DND-41 (cell line): ENCODE measurements at regions not wholly inside any gene's neighbourhood (a gene's known extent, or its start where the extent isn't known, plus 50 kb on each side); places are given as distances from the start of the nearest gene placed in this dataset.

Source experiments
- EZH2 ChIP-seq: IDR thresholded peaks from 3 replicates; pipeline ENCODE4 v1.6.1; 2012; ENCODE audit warnings: borderline replicate concordance, low read depth, mild to moderate bottlenecking, moderate library complexity, low read length, inconsistent platforms; ENCODE audit not compliant: severe bottlenecking
- TF ChIP-seq, protein P1 (sequence below): IDR thresholded peaks from 2 replicates; pipeline ENCODE4 v1.5.1; 2012; ENCODE audit warnings: borderline replicate concordance, low read length, moderate library complexity, mild to moderate bottlenecking; ENCODE audit not compliant: poor library complexity, severe bottlenecking; ENCODE audit errors: extremely low read depth

DNA sequence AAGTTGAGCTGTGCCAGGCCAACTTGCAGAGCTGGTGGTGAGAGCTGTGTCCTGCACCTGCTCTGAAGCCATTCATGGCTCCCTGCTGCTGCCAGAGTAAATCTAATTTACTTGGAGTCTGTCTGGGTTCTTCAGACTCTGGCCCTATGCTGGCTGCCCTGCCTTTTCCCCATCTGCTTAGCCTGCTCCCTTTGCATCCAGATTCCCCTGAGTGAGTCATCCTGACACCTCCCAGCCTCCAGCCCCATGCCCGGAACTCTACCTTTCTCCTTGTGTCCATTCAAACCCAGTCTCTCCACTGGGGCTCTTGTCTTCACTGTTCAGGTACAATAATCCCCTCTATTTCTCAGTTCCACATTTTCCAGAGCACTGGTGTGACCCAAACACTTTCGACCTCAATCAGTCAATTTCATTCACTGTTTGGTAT, 434.4 kb upstream of the ZMIZ1 start:
- TF ChIP-seq EZH2, result no peak
- TF ChIP-seq, protein P1, sequence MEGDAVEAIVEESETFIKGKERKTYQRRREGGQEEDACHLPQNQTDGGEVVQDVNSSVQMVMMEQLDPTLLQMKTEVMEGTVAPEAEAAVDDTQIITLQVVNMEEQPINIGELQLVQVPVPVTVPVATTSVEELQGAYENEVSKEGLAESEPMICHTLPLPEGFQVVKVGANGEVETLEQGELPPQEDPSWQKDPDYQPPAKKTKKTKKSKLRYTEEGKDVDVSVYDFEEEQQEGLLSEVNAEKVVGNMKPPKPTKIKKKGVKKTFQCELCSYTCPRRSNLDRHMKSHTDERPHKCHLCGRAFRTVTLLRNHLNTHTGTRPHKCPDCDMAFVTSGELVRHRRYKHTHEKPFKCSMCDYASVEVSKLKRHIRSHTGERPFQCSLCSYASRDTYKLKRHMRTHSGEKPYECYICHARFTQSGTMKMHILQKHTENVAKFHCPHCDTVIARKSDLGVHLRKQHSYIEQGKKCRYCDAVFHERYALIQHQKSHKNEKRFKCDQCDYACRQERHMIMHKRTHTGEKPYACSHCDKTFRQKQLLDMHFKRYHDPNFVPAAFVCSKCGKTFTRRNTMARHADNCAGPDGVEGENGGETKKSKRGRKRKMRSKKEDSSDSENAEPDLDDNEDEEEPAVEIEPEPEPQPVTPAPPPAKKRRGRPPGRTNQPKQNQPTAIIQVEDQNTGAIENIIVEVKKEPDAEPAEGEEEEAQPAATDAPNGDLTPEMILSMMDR, result no peak
